Smooth muscle cell (in vitro differentiated cells): ENCODE measurements at regions not wholly inside any gene's neighbourhood (a gene's known extent, or its start where the extent isn't known, plus 50 kb on each side); places are given as distances from the start of the nearest gene placed in this dataset.

ENCODE experiments used
- DNase-seq: peaks from one replicate; lab custom pipeline; 2025; ENCODE audit not compliant: unreplicated experiment; lab: John Stamatoyannopoulos, UW
- H2AFZ ChIP-seq: fragments of 200-600 bp; sonication (generic); 2 replicates; pipeline ENCODE4 v1.6.0; 2016; ENCODE audit warnings: antibody characterized with exemption, low read depth, mild to moderate bottlenecking
- H3F3A ChIP-seq: fragments of 200-600 bp; sonication (generic); 2 replicates; pipeline ENCODE4 v1.6.0; 2017; ENCODE audit warnings: antibody characterized with exemption, low read depth
- H3K27ac ChIP-seq: fragments of 200-600 bp; sonication (generic); 2 replicates; pipeline ENCODE4 v1.5.1; 2016; ENCODE audit warnings: low read depth, mild to moderate bottlenecking
- H3K27me3 ChIP-seq: fragments of 200-600 bp; sonication (generic); 2 replicates; pipeline ENCODE4 v1.6.1; 2016; ENCODE audit warnings: low read depth, mild to moderate bottlenecking
- H3K36me3 ChIP-seq: fragments of 200-600 bp; sonication (generic); 2 replicates; pipeline ENCODE4 v1.5.1; 2016; ENCODE audit warnings: low read depth
- H3K4me1 ChIP-seq: fragments of 200-600 bp; sonication (generic); 2 replicates; pipeline ENCODE4 v1.5.1; 2016; ENCODE audit warnings: low read depth
- H3K4me2 ChIP-seq: fragments of 200-600 bp; sonication (generic); 2 replicates; pipeline ENCODE4 v1.6.0; 2016; ENCODE audit warnings: mild to moderate bottlenecking
- H3K4me3 ChIP-seq: fragments of 200-600 bp; sonication (generic); 2 replicates; pipeline ENCODE4 v1.5.1; 2016; ENCODE audit warnings: mild to moderate bottlenecking
- H3K79me2 ChIP-seq: fragments of 200-600 bp; sonication (generic); 2 replicates; pipeline ENCODE4 v1.6.0; 2016; ENCODE audit warnings: low read depth, mild to moderate bottlenecking
- H3K9ac ChIP-seq: fragments of 200-600 bp; sonication (generic); 2 replicates; pipeline ENCODE4 v1.6.0; 2016; ENCODE audit warnings: low read depth
- H3K9me3 ChIP-seq: fragments of 200-600 bp; sonication (generic); replicated peaks from 2 replicates; pipeline ENCODE4 v1.5.1; 2016; ENCODE audit warnings: low read depth
- H4K20me1 ChIP-seq: fragments of 200-600 bp; sonication (generic); 2 replicates; pipeline ENCODE4 v1.6.0; 2016; ENCODE audit warnings: low read depth
- CTCF ChIP-seq: fragments of 200-600 bp; sonication (generic); IDR thresholded peaks from 2 replicates; pipeline ENCODE4 v1.5.1; 2017; ENCODE audit warnings: borderline replicate concordance, mild to moderate bottlenecking, antibody characterized with exemption; ENCODE audit not compliant: insufficient read depth, poor library complexity, severe bottlenecking
- WGBS: methylation state at CpG from one replicate; pipeline ENCODE4 v1.1.7; 2016; ENCODE audit warnings: low lambda C conversion rate; 5-methylcytosine and 5-hydroxymethylcytosine counted together

GRCh38 chr2:181384923-181385322 lies 72.3 kb upstream of the ITGA4 start:
- Histone ChIP-seq H3K4me3 (no peak overlapping the region), H3K9ac (no peak overlapping the region), H3F3A (no peaks in the 10 kb centered on the region), H3K79me2 (no peaks in the 10 kb centered on the region), H3K9me3 (no peaks in the 10 kb centered on the region), H3K27me3 (no peaks in the 10 kb centered on the region), H3K4me2 (no peak overlapping the region), H2AFZ (no peak overlapping the region), H3K36me3 (no peaks in the 10 kb centered on the region), H3K27ac (no peak overlapping the region), H3K4me1 (no peaks in the 10 kb centered on the region), H4K20me1 (no peaks in the 10 kb centered on the region)
- whole genome bisulfite sequencing: 84% methylated on average over 2 of the region's 2 CpGs
- no peak for DNase-seq
- TF ChIP-seq CTCF: no peak

GRCh38 chr2:181389524-181389923 lies 67.7 kb upstream of the ITGA4 start:
- Histone ChIP-seq H3K79me2 (no peaks in the 10 kb centered on the region), H3K9me3 (no peaks in the 10 kb centered on the region), H2AFZ (no peak overlapping the region), H3K27me3 (no peaks in the 10 kb centered on the region), H3K4me3 (no peak overlapping the region), H4K20me1 (no peaks in the 10 kb centered on the region), H3K36me3 (no peaks in the 10 kb centered on the region), H3K4me1 (no peaks in the 10 kb centered on the region), H3K9ac (no peak overlapping the region), H3F3A (no peaks in the 10 kb centered on the region), H3K27ac (no peak overlapping the region), H3K4me2 (no peak overlapping the region)
- TF ChIP-seq CTCF: no peak
- no peak for DNase-seq
- 95% methylated on average over 3 of the region's 3 CpGs for WGBS

GRCh38 chr2:181393472-181393871 lies 63.7 kb upstream of the ITGA4 start:
- H3K27ac ChIP-seq: peak overlapping the region; percentile 31
- H3K36me3 ChIP-seq: no peaks in the 10 kb centered on the region
- H3K27me3 ChIP-seq: no peaks in the 10 kb centered on the region
- WGBS: 17% methylated on average over 1 of the region's 1 CpG
- H3K4me1 ChIP-seq: no peaks in the 10 kb centered on the region
- no peak for TF ChIP-seq CTCF
- no peaks in the 10 kb centered on the region for H3K9me3 ChIP-seq
- H3K4me3 ChIP-seq: no peak overlapping the region
- peak overlapping the region; percentile 37 for H3K4me2 ChIP-seq
- peak overlapping the region; percentile 9 for H3K9ac ChIP-seq
- H3K79me2 ChIP-seq: no peaks in the 10 kb centered on the region
- H3F3A ChIP-seq: no peaks in the 10 kb centered on the region
- no peaks in the 10 kb centered on the region for H4K20me1 ChIP-seq
- peak overlapping the region; percentile 70 for H2AFZ ChIP-seq
- no peak for DNase-seq

- H3K4me2 ChIP-seq: no peak overlapping the region
- H4K20me1 ChIP-seq: no peaks in the 10 kb centered on the region
- no peaks in the 10 kb centered on the region for H3F3A ChIP-seq
- no peaks in the 10 kb centered on the region for H3K36me3 ChIP-seq
- no peak overlapping the region for H3K9ac ChIP-seq
- H3K27me3 ChIP-seq: no peaks in the 10 kb centered on the region
- no peak overlapping the region for H3K27ac ChIP-seq
- H3K79me2 ChIP-seq: no peaks in the 10 kb centered on the region
- H2AFZ ChIP-seq: peak overlapping the region; percentile 34
- TF ChIP-seq CTCF: no peak
- H3K4me1 ChIP-seq: peaks cover 4% of the 10 kb centered on the region
- no peak for DNase-seq
- H3K4me3 ChIP-seq: no peak overlapping the region
- WGBS: 94% methylated on average over 4 of the region's 4 CpGs
- no peaks in the 10 kb centered on the region for H3K9me3 ChIP-seq
These were observed 62.3 kb upstream of the ITGA4 start for GRCh38 chr2:181394741-181395437.
